ENCODE measurements at regions not wholly inside any gene's neighbourhood (a gene's known extent, or its start where the extent isn't known, plus 50 kb on each side); places are given as distances from the start of the nearest gene placed in this dataset.

GRCh38 chr6:166025149-166025898 is 142.3 kb downstream of the TBXT start:
- 67 to 78% methylated on average over 8 of the region's 8 CpGs for WGBS, 2 donors
- H3K9ac ChIP-seq (ENCODE audit: insufficient read depth in 1 of 2, low read length in 2 of 2) = no peak overlapping the region
- H3K27ac ChIP-seq (ENCODE audit: low read depth in 1 of 2, low read length in 1 of 2) = no peak overlapping the region
- no peaks in the 10 kb centered on the region for H3K36me3 ChIP-seq (ENCODE audit: control insufficient read depth in 4 of 4, insufficient read depth in 4 of 4, low read length in 4 of 4)
- no peak overlapping the region for H3K4me3 ChIP-seq
- no peaks in the 10 kb centered on the region for H3K4me1 ChIP-seq (ENCODE audit: control insufficient read depth in 5 of 5, insufficient read depth in 5 of 5, low read length in 5 of 5)
- DNase-seq (peak in 2 of 3 donors; percentile 25 to 42), ATAC-seq (ENCODE audit: insufficient read depth, low FRiP score) (no peak)
- peaks cover 0 to 4% (median 0%) of the 10 kb centered on the region in 4 donors for H3K9me3 ChIP-seq (ENCODE audit: control insufficient read depth in 4 of 4, insufficient read depth in 3 of 4, low read length in 3 of 4)
- no peak for TF ChIP-seq CTCF (IDR thresholded peaks at IDR 0.05; ENCODE audit: control extremely low read depth, extremely low read depth)
- peaks cover 0 to 5% (median 2%) of the 10 kb centered on the region in 3 donors for H3K27me3 ChIP-seq (ENCODE audit: control insufficient read depth in 3 of 3, insufficient read depth in 3 of 3, low read length in 2 of 3)

DNA sequence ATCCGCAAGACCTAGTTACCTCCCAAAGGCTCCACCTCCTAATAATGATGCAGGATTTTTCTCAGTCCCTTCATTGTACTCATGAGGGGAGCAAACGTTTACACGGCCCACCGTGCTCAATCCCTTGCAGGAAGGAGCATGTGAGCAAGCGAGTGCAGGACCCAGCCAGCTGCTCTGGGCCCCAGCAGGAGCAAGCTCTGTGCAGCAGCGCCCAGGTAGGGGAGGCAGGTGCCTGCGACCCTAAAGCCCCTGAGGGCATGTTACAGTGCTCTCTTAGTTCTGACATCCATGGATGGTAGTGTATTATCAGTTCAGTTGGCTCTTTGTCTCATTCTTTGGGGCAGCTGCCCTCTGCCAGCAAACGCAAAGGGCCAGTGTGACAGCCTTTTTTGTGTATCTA is 143.4 kb downstream of the TBXT start:
- Histone ChIP-seq H3K4me1 (ENCODE audit: control insufficient read depth in 5 of 5, insufficient read depth in 5 of 5, low read length in 5 of 5) (no peaks in the 10 kb centered on the region), H3K27ac (ENCODE audit: low read depth in 1 of 2, low read length in 1 of 2) (no peak overlapping the region), H3K9ac (ENCODE audit: insufficient read depth in 1 of 2, low read length in 2 of 2) (no peak overlapping the region), H3K9me3 (ENCODE audit: control insufficient read depth in 4 of 4, insufficient read depth in 3 of 4, low read length in 3 of 4) (peaks cover 0 to 7% (median 1%) of the 10 kb centered on the region in 4 donors), H3K36me3 (ENCODE audit: control insufficient read depth in 4 of 4, insufficient read depth in 4 of 4, low read length in 4 of 4) (no peaks in the 10 kb centered on the region), H3K27me3 (ENCODE audit: control insufficient read depth in 3 of 3, insufficient read depth in 3 of 3, low read length in 2 of 3) (peaks cover 0 to 5% (median 2%) of the 10 kb centered on the region in 3 donors), H3K4me3 (no peak overlapping the region)
- 90 to 93% methylated on average over 8 of the region's 8 CpGs for WGBS, 2 donors
- ATAC-seq (ENCODE audit: insufficient read depth, low FRiP score) = no peak
- DNase-seq = no peak
- TF ChIP-seq CTCF (IDR thresholded peaks at IDR 0.05; ENCODE audit: control extremely low read depth, extremely low read depth) = no peak

DNA sequence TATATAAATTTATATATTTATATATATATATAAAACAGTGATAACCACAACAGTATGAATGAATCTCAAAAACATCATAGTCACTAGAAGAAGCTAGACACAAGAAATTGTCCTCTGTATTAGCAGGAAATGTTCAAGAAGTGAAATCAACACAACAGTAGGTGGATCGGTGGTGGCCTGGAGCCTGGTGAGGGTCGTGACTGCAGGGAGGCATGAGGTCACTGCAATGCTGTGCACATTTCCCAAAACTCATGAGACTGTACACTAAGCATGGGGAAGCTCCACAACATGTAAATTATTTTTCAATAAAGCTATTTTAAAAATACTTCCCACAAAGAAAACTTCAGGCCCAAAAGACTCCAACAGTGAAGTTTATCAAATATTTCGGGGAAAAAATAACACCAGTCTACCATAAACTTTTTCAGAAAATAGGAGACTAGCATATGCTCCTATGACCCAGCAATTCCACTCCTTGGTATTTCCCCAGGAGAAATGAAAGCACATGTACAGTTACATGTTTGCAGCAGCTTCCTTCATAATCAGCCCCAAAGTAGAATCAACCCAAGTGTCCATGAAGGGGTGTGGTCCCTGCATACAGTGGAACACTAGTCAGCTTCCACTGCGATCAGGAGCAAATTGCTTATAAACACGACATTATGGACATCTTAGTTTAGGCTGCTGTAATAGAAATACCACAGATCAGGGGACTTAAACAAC is 144.2 kb downstream of the TBXT start:
- no peak overlapping the region for H3K27ac ChIP-seq (ENCODE audit: low read depth in 1 of 2, low read length in 1 of 2)
- H3K9ac ChIP-seq (ENCODE audit: insufficient read depth in 1 of 2, low read length in 2 of 2) = no peak overlapping the region
- no peak for DNase-seq
- H3K9me3 ChIP-seq (ENCODE audit: control insufficient read depth in 4 of 4, insufficient read depth in 3 of 4, low read length in 3 of 4) = peaks cover 0 to 10% (median 1%) of the 10 kb centered on the region in 4 donors
- no peak overlapping the region for H3K4me3 ChIP-seq
- peaks cover 0 to 5% (median 2%) of the 10 kb centered on the region in 3 donors for H3K27me3 ChIP-seq (ENCODE audit: control insufficient read depth in 3 of 3, insufficient read depth in 3 of 3, low read length in 2 of 3)
- ATAC-seq (ENCODE audit: insufficient read depth, low FRiP score) = no peak
- H3K36me3 ChIP-seq (ENCODE audit: control insufficient read depth in 4 of 4, insufficient read depth in 4 of 4, low read length in 4 of 4) = no peaks in the 10 kb centered on the region
- TF ChIP-seq CTCF (IDR thresholded peaks at IDR 0.05; ENCODE audit: control extremely low read depth, extremely low read depth) = no peak
- no peaks in the 10 kb centered on the region for H3K4me1 ChIP-seq (ENCODE audit: control insufficient read depth in 5 of 5, insufficient read depth in 5 of 5, low read length in 5 of 5)
- WGBS, 2 donors = 86 to 96% methylated on average over 5 of the region's 5 CpGs
